Activated naive CD4-positive, alpha-beta T cell treated with anti-CD3 and anti-CD28 coated beads for 36 hours (primary cell): ENCODE measurements at regions not wholly inside any gene's neighbourhood (a gene's known extent, or its start where the extent isn't known, plus 50 kb on each side); places are given as distances from the start of the nearest gene placed in this dataset.

Experiments
- CTCF ChIA-PET: fragments of 350-600 bp; sonication (Branson Sonifier 250); formaldehyde crosslinking; loops from one replicate; lab custom pipeline; 2021; ENCODE audit warnings: antibody characterized with exemption; lab: Charles Lee
- DNase-seq: peaks from one replicate; pipeline ENCODE4 v3.0.0-alpha.2; 2020
- H3K27ac Mint-ChIP-seq: one replicate; pipeline ENCODE4 v1.8.0; 2021; ENCODE audit warnings: mild to moderate bottlenecking, mixed read lengths
- H3K27me3 Mint-ChIP-seq: one replicate; pipeline ENCODE4 v1.8.0; 2021; ENCODE audit warnings: low read depth, mixed read lengths
- H3K36me3 Mint-ChIP-seq: one replicate; pipeline ENCODE4 v1.8.0; 2021; ENCODE audit warnings: low read depth, mixed read lengths
- H3K4me1 Mint-ChIP-seq: one replicate; pipeline ENCODE4 v1.8.0; 2021; ENCODE audit warnings: low read depth, mixed read lengths
- H3K4me3 Mint-ChIP-seq: one replicate; pipeline ENCODE4 v1.8.0; 2021; ENCODE audit warnings: mild to moderate bottlenecking, moderate library complexity, mixed read lengths
- H3K9me3 Mint-ChIP-seq: one replicate; pipeline ENCODE4 v1.8.0; 2021; ENCODE audit warnings: mixed read lengths
- intact Hi-C: fragments of 100-400 bp; cut with micrococcal nuclease; formaldehyde crosslinking; loops from one replicate; pipeline ENCODE4 v1.15.1; 2023

GRCh38 chr12:34398366-34398705 lies 376.0 kb downstream of the ALG10 start:
- Mint-ChIP-seq H3K27ac (no peak overlapping the region), H3K4me1 (no peaks in the 10 kb centered on the region), H3K9me3 (peaks cover 12% of the 10 kb centered on the region), H3K27me3 (no peaks in the 10 kb centered on the region), H3K36me3 (peaks cover 3% of the 10 kb centered on the region), H3K4me3 (no peak overlapping the region)
- intact Hi-C loops: no loop called here
- peak; percentile 0 for DNase-seq
- CTCF ChIA-PET: no interaction called here

GRCh38 chr12:34398706-34399630 lies 376.7 kb downstream of the ALG10 start:
- Mint-ChIP-seq H3K27ac (no peak overlapping the region), H3K4me3 (no peak overlapping the region), H3K27me3 (no peaks in the 10 kb centered on the region), H3K4me1 (no peaks in the 10 kb centered on the region), H3K9me3 (peaks cover 12% of the 10 kb centered on the region), H3K36me3 (peaks cover 3% of the 10 kb centered on the region)
- CTCF ChIA-PET: no interaction called here
- no peak for DNase-seq
- intact Hi-C loops: no loop called here

- Mint-ChIP-seq H3K27ac (no peak overlapping the region), H3K36me3 (peaks cover 3% of the 10 kb centered on the region)
- intact Hi-C loops: loop anchor here (5.0 kb wide), 1 partner anchor 278 kb away; no protein-coding TSS in a partner anchor
These were observed 377.5 kb downstream of the ALG10 start for GRCh38 chr12:34399631-34400410.

GRCh38 chr12:34400411-34400881 lies 378.1 kb downstream of the ALG10 start:
- Mint-ChIP-seq H3K9me3 (peaks cover 16% of the 10 kb centered on the region), H3K27ac (no peak overlapping the region), H3K36me3 (peaks cover 3% of the 10 kb centered on the region), H3K4me1 (no peaks in the 10 kb centered on the region), H3K4me3 (no peak overlapping the region), H3K27me3 (no peaks in the 10 kb centered on the region)
- intact Hi-C loops: loop anchor here (5.0 kb wide), 1 partner anchor 278 kb away; no protein-coding TSS in a partner anchor
- DNase-seq: peak; percentile 0
- CTCF ChIA-PET: no interaction called here

More at GRCh38 chr12:34399631-34400410, 377.5 kb downstream of the ALG10 start:
- Mint-ChIP-seq H3K4me1 (no peaks in the 10 kb centered on the region), H3K9me3 (peaks cover 12% of the 10 kb centered on the region), H3K27me3 (no peaks in the 10 kb centered on the region), H3K4me3 (no peak overlapping the region)
- CTCF ChIA-PET: no interaction called here
- peak; percentile 2 for DNase-seq

GRCh38 chr12:34400986-34401658 lies 378.8 kb downstream of the ALG10 start:
- CTCF ChIA-PET: no interaction called here
- H3K4me1 Mint-ChIP-seq: no peaks in the 10 kb centered on the region
- peak; percentile 1 for DNase-seq

GRCh38 chr12:34401659-34402227 lies 379.4 kb downstream of the ALG10 start:
- DNase-seq: peak; percentile 0
- CTCF ChIA-PET: no interaction called here
- H3K27ac Mint-ChIP-seq: no peak overlapping the region
- H3K9me3 Mint-ChIP-seq: peaks cover 16% of the 10 kb centered on the region
- intact Hi-C loops: loop anchor here (5.0 kb wide), 1 partner anchor 279 kb away; no protein-coding TSS in a partner anchor
- no peaks in the 10 kb centered on the region for H3K4me1 Mint-ChIP-seq
- no peak overlapping the region for H3K4me3 Mint-ChIP-seq
- peaks cover 4% of the 10 kb centered on the region for H3K36me3 Mint-ChIP-seq
- no peaks in the 10 kb centered on the region for H3K27me3 Mint-ChIP-seq

More at GRCh38 chr12:34400986-34401658, 378.8 kb downstream of the ALG10 start:
- H3K27me3 Mint-ChIP-seq: no peaks in the 10 kb centered on the region
- peaks cover 4% of the 10 kb centered on the region for H3K36me3 Mint-ChIP-seq
- intact Hi-C loops: loop anchor here (5.0 kb wide), 1 partner anchor 279 kb away; no protein-coding TSS in a partner anchor
- no peak overlapping the region for H3K4me3 Mint-ChIP-seq
- peaks cover 17% of the 10 kb centered on the region for H3K9me3 Mint-ChIP-seq
- no peak overlapping the region for H3K27ac Mint-ChIP-seq

GRCh38 chr12:34402228-34402898 lies 380.1 kb downstream of the ALG10 start:
- Mint-ChIP-seq H3K36me3 (peaks cover 6% of the 10 kb centered on the region), H3K4me3 (no peak overlapping the region), H3K4me1 (no peaks in the 10 kb centered on the region), H3K27me3 (no peaks in the 10 kb centered on the region), H3K9me3 (peaks cover 21% of the 10 kb centered on the region), H3K27ac (no peak overlapping the region)
- CTCF ChIA-PET: no interaction called here
- intact Hi-C loops: loop anchor here (5.0 kb wide), 1 partner anchor 280 kb away; no protein-coding TSS in a partner anchor
- DNase-seq: peak; percentile 2

- intact Hi-C loops: loop anchor here (5.0 kb wide), 1 partner anchor 281 kb away; no protein-coding TSS in a partner anchor
- Mint-ChIP-seq H3K36me3 (peaks cover 6% of the 10 kb centered on the region), H3K27ac (no peak overlapping the region), H3K27me3 (no peaks in the 10 kb centered on the region), H3K4me1 (no peaks in the 10 kb centered on the region), H3K4me3 (no peak overlapping the region), H3K9me3 (peaks cover 28% of the 10 kb centered on the region)
- DNase-seq: peak; percentile 1
- CTCF ChIA-PET: no interaction called here
These were observed 380.8 kb downstream of the ALG10 start for GRCh38 chr12:34402899-34403705.

GRCh38 chr12:34403706-34404376 lies 381.5 kb downstream of the ALG10 start:
- CTCF ChIA-PET: no interaction called here
- intact Hi-C loops: loop anchor here (5.0 kb wide), 1 partner anchor 282 kb away; no protein-coding TSS in a partner anchor
- no peak overlapping the region for H3K27ac Mint-ChIP-seq
- H3K4me3 Mint-ChIP-seq: no peak overlapping the region
- H3K27me3 Mint-ChIP-seq: no peaks in the 10 kb centered on the region
- no peaks in the 10 kb centered on the region for H3K4me1 Mint-ChIP-seq
- peaks cover 33% of the 10 kb centered on the region for H3K9me3 Mint-ChIP-seq
- H3K36me3 Mint-ChIP-seq: peaks cover 6% of the 10 kb centered on the region
- peak; percentile 3 for DNase-seq
